HCT116 (cell line): ENCODE measurements at regions not wholly inside any gene's neighbourhood (a gene's known extent, or its start where the extent isn't known, plus 50 kb on each side); places are given as distances from the start of the nearest gene placed in this dataset.
A peak's percentile ranks its signal among the peaks of the same experiment; 100 is the strongest.

ENCODE experiments used
- ATAC-seq: fragments of 200-7000 bp; cut with Tn5 transposase; 2 replicates; pipeline ENCODE4 v1.9.1; 2020; ENCODE audit warnings: mild to moderate bottlenecking, moderate library complexity
- BruUV-seq: library from RNA; stranded (reverse); fragments of 400-500 nt; replicated peaks from 2 replicates; lab custom pipeline; 2021; lab: Mats Ljungman, UMichigan
- CTCF ChIA-PET: fragments of 300-600 bp; sonication (Branson Sonifier 250); formaldehyde crosslinking; loops from one replicate; lab custom pipeline; 2021; ENCODE audit warnings: antibody characterized with exemption; lab: Charles Lee
- POLR2A ChIA-PET: fragments of 300-600, 350-600 bp; sonication (Branson Sonifier 250); formaldehyde crosslinking; loops from one replicate; lab custom pipeline; 2021; ENCODE audit warnings: antibody characterized with exemption; lab: Charles Lee
- RAD21 ChIA-PET, 2 experiments: fragments of 300-600 bp; sonication (Branson Sonifier 250); formaldehyde crosslinking; loops; one replicate each; lab custom pipeline; 2023; ENCODE audit warnings: low total read pairs in 2 of 2; ENCODE audit not compliant: uncharacterized antibody in 2 of 2, unreplicated experiment in 2 of 2, low non-redundant PET in 1 of 2; lab: Charles Lee
- DNase-seq: peaks from one replicate; pipeline ENCODE4 v3.0.0-alpha.2; 2010; ENCODE audit warnings: low read depth, low spot score
- H2AFZ ChIP-seq: fragments of 200-600 bp; shearing (Covaris generic), sonication (generic); 2 replicates; pipeline ENCODE4 v1.6.1; 2017; ENCODE audit warnings: low read depth, mixed run types, mixed read lengths, antibody characterized with exemption, low read length; ENCODE audit not compliant: poor library complexity, severe bottlenecking
- H3K27ac ChIP-seq: 2 replicates; pipeline ENCODE4 v1.5.1; 2012; ENCODE audit warnings: low read depth, low read length
- H3K27me3 ChIP-seq: fragments of 200-600 bp; sonication (generic); 2 replicates; pipeline ENCODE4 v1.6.1; 2016; ENCODE audit warnings: mixed run types, low read length, mixed read lengths; ENCODE audit not compliant: insufficient read depth
- H3K36me3 ChIP-seq, 2 experiments: fragments of 200-500 bp in 1 of 2; fragments of 200-600 bp in 1 of 2; sonication (Bioruptor generic) in 1 of 2; sonication (generic) in 1 of 2; 2 replicates each; pipeline versions ENCODE4 v1.5.1 to v1.6.1; 2014 to 2016; ENCODE audit warnings: low read length in 2 of 2, inconsistent platforms in 1 of 2, mixed read lengths in 1 of 2, mixed run types in 1 of 2; ENCODE audit not compliant: insufficient read depth in 2 of 2, control insufficient read depth in 1 of 2
- H3K4me1 ChIP-seq, 2 experiments: fragments of 200-600 bp in 1 of 2; sonication (generic) in 1 of 2; 2 replicates each; pipeline versions ENCODE4 v1.5.1 to v1.6.1; 2012 to 2017; ENCODE audit warnings: low read length in 2 of 2, inconsistent platforms in 1 of 2, mild to moderate bottlenecking in 1 of 2, mixed read lengths in 1 of 2, mixed run types in 1 of 2, moderate library complexity in 1 of 2; ENCODE audit not compliant: insufficient read depth in 2 of 2, control insufficient read depth in 1 of 2
- H3K4me2 ChIP-seq: fragments of 200-600 bp; sonication (generic); 2 replicates; pipeline ENCODE4 v1.6.1; 2017; ENCODE audit warnings: mixed run types, low read length, mixed read lengths
- H3K4me3 ChIP-seq, 2 experiments: fragments of 200-600 bp in 1 of 2; sonication (generic) in 1 of 2; replicated peaks in 1 of 2; 2 replicates each; pipeline ENCODE4 v1.5.1; 2011 to 2016; ENCODE audit warnings: low read length in 2 of 2, control low read depth in 1 of 2, low read depth in 1 of 2, mild to moderate bottlenecking in 1 of 2, mixed read lengths in 1 of 2, mixed run types in 1 of 2
- H3K79me2 ChIP-seq: fragments of 200-600 bp; sonication (generic); 2 replicates; pipeline ENCODE4 v1.6.1; 2017; ENCODE audit warnings: mild to moderate bottlenecking, mixed run types, low read length, moderate library complexity, mixed read lengths; ENCODE audit not compliant: insufficient read depth
- H3K9ac ChIP-seq: fragments of 200-600 bp; sonication (generic); 2 replicates; pipeline ENCODE4 v1.6.1; 2016; ENCODE audit warnings: low read length, mixed read lengths
- H3K9me2 ChIP-seq: fragments of 200-600 bp; sonication (generic), shearing (Covaris generic); 2 replicates; pipeline ENCODE4 v1.6.1; 2017; ENCODE audit warnings: mixed run types, mild to moderate bottlenecking, moderate library complexity; ENCODE audit not compliant: insufficient read depth
- H3K9me3 ChIP-seq, 2 experiments: fragments of 200-500 bp in 1 of 2; fragments of 200-600 bp in 1 of 2; sonication (Bioruptor generic) in 1 of 2; sonication (generic) in 1 of 2; 2 replicates each; pipeline ENCODE4 v1.6.1; 2014 to 2017; ENCODE audit warnings: low read length in 2 of 2, mixed read lengths in 2 of 2, inconsistent platforms in 1 of 2, low read depth in 1 of 2, mild to moderate bottlenecking in 1 of 2, mixed run types in 1 of 2, moderate library complexity in 1 of 2; ENCODE audit not compliant: control insufficient read depth in 1 of 2, insufficient read depth in 1 of 2
- H4K20me1 ChIP-seq: fragments of 200-600 bp; sonication (generic), shearing (Covaris generic); 2 replicates; pipeline ENCODE4 v1.6.1; 2017; ENCODE audit warnings: mixed run types, mild to moderate bottlenecking, moderate library complexity; ENCODE audit not compliant: insufficient read depth
- CTCF ChIP-seq, 3 experiments: fragments of 200-600 bp in 1 of 3; sonication (generic) in 1 of 3; IDR thresholded peaks in 2 of 3; conservative IDR thresholded peaks in 1 of 3; 2 replicates each; pipeline ENCODE4 v1.5.1; 2012 to 2017; ENCODE audit warnings: low read depth in 2 of 3, low read length in 2 of 3, antibody characterized with exemption in 1 of 3, borderline replicate concordance in 1 of 3, control low read depth in 1 of 3, mild to moderate bottlenecking in 1 of 3, mixed read lengths in 1 of 3, mixed run types in 1 of 3, moderate library complexity in 1 of 3; ENCODE audit not compliant: insufficient read depth in 1 of 3
- ZBTB33 ChIP-seq: IDR thresholded peaks from 2 replicates; pipeline ENCODE4 v1.6.1; 2011; ENCODE audit warnings: mild to moderate bottlenecking, low read length, moderate library complexity; ENCODE audit not compliant: insufficient replicate concordance; ENCODE audit errors: extremely low read depth
- intact Hi-C: fragments of 100-400 bp; cut with micrococcal nuclease; formaldehyde crosslinking; loops from 2 replicates; pipeline ENCODE4 v1.10.0; 2022

GRCh38 chr4:185872747-185873380 lies 60.9 kb upstream of the SORBS2 start:
- intact Hi-C loops, result no loop called here
- ChIA-PET RAD21 (no interaction called here), POLR2A (no interaction called here), CTCF (no interaction called here)
- no peaks in the 10 kb centered on the region for H3K27me3 ChIP-seq
- no peak overlapping the region for H3K27ac ChIP-seq
- no peaks in the 10 kb centered on the region for H3K9me2 ChIP-seq
- peak overlapping the region; percentile 23 for H2AFZ ChIP-seq
- no peaks in the 10 kb centered on the region for H3K79me2 ChIP-seq
- no peak overlapping the region for H3K4me3 ChIP-seq
- no TSS peak for BruUV-seq
- H3K9ac ChIP-seq, result no peak overlapping the region
- no peaks in the 10 kb centered on the region for H4K20me1 ChIP-seq
- ATAC-seq (peak; percentile 95), DNase-seq (peak; percentile 26)
- peaks cover 0 to 5% of the 10 kb centered on the region in 2 experiments; a peak in 1 of 4 replicates for H3K4me1 ChIP-seq
- H3K4me2 ChIP-seq, result peak overlapping the region; percentile 7; the same call in 1 of the 2 replicates
- H3K36me3 ChIP-seq, result no peaks in the 10 kb centered on the region
- TF ChIP-seq CTCF (IDR thresholded peaks at IDR 0.05 in 2 of 3, conservative IDR thresholded peaks at IDR 0.05 in 1 of 3; ENCODE audit: borderline replicate concordance in 1 of 3, insufficient read depth in 1 of 3, low read depth in 2 of 3, low read length in 2 of 3), result 0 out of 6 replicates have a peak, but pooled peaks of 1 of the 3 experiments have one; percentile 11
- TF ChIP-seq ZBTB33, result no peak
- H3K9me3 ChIP-seq, result no peaks in the 10 kb centered on the region
